GM12875 (cell line): ENCODE measurements at regions not wholly inside any gene's neighbourhood (a gene's known extent, or its start where the extent isn't known, plus 50 kb on each side); places are given as distances from the start of the nearest gene placed in this dataset.

Source experiments
- H3K4me3 ChIP-seq: one replicate; pipeline ENCODE4 v1.5.1; 2011; ENCODE audit warnings: low read depth, low read length, control low read depth
- TF ChIP-seq, protein P1 (sequence below): IDR thresholded peaks from 2 replicates; pipeline ENCODE4 v1.5.1; 2011; ENCODE audit warnings: low read depth, mild to moderate bottlenecking, control low read depth, inconsistent platforms, low read length, moderate library complexity, borderline replicate concordance; ENCODE audit not compliant: insufficient read depth

DNA sequence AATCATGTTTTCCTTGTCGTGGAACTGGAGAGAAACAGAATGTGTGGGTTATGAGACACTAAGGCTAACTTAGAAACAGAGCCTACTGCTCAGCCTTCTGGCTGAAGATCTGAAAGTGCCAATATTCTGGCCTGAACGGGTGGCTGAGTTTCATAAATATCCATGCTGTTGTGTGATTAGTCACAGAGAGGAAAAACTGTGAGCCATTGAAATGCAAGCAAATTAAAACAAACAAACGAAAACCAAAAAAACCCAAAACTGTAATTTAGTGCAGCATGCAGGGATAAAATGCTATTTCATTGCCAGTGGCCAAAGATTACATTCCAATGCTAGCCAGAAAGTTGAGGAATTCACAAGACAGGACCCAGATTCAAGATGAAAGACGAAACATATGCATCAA lies 315.1 kb downstream of the UBE3D start:
- TF ChIP-seq, protein P1, sequence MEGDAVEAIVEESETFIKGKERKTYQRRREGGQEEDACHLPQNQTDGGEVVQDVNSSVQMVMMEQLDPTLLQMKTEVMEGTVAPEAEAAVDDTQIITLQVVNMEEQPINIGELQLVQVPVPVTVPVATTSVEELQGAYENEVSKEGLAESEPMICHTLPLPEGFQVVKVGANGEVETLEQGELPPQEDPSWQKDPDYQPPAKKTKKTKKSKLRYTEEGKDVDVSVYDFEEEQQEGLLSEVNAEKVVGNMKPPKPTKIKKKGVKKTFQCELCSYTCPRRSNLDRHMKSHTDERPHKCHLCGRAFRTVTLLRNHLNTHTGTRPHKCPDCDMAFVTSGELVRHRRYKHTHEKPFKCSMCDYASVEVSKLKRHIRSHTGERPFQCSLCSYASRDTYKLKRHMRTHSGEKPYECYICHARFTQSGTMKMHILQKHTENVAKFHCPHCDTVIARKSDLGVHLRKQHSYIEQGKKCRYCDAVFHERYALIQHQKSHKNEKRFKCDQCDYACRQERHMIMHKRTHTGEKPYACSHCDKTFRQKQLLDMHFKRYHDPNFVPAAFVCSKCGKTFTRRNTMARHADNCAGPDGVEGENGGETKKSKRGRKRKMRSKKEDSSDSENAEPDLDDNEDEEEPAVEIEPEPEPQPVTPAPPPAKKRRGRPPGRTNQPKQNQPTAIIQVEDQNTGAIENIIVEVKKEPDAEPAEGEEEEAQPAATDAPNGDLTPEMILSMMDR, result no peak
- H3K4me3 ChIP-seq, result no peak overlapping the region

DNA sequence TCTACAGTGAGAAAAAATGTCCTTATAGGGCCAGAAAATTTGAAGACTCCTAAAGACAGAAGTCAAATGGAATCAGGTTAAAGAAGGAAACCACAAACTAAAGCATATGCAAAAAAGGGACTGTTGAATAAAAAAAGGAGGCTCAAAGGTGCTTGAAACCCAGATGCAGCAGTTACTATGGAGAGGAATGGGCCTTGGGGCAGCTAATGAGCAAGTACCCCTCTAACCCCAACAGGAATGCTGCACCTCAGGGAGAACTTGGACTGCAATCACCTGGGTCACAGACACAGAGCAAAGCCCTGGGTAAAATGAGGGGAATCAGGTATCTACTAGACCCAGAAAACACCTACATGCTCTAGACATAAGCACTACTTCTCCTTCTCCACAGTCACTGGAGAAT lies 313.9 kb downstream of the UBE3D start:
- TF ChIP-seq, protein P1, result no peak
- no peak overlapping the region for H3K4me3 ChIP-seq

DNA sequence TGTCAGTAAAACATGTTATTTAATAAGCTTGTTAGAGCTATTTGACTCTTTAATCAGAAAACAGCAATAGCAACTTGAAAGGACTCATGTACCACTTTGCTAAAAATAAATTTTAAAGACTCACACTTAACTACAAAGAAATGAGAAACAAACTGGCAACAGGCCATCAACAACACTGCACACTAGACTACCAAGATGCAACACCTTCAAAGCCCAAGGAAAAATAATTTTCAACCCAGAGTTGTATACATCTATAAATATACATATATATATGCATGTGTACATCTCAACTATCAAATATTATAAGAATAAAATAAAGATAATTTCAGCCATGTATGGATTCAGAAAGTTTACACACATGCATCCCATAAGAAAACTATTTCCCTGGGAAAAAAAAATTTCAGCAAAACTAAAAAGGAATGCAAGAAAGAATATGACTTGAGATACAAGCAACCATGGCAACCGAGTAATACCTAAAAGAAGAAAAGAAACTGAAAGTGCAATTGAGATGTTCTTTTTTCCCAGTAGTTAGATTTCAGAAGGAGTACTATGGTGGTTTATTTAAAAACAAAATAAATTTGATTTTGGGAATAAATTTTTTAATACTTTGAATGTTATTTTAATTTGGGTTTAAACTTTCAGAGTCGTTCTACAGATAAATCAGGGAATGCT lies 303.8 kb downstream of the UBE3D start:
- TF ChIP-seq, protein P1, result no peak
- H3K4me3 ChIP-seq, result no peak overlapping the region

DNA sequence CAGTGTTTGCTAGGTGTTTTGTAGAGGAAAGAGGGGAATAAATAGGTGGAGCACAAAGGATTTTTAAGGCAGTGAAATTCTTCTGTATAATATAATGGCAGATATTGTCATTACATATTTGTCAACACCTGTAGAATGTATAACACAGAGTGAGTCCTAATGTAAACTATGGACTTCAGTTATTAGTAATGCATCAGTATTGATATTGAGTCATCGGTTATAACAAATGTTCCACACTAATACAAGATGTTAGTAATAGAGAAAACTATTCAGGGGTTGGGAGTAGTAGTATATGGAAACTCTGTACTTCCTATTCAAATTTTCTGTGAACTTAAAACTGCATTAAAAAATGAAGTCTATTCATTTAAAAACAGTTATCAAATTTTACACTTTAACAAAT lies 299.2 kb downstream of the UBE3D start:
- TF ChIP-seq, protein P1, result no peak
- no peak overlapping the region for H3K4me3 ChIP-seq

DNA sequence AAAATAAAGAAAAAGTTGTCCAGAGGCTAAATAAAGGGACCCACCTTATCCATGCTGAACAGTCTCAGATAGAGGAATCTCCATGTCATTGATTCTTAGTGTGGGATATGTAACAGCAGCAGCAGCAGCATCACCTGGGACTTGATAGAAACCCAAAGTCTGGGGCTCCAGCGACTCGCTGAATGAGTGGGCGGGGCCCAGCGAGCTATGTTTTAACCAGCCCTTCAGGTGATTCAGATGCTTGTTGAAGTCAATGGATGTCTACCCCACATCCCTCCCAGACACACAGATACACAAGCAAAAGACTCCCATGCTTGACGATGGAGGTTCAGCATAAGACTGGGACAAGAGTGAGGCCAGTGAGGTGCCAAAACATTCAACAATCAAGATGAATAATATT lies 298.6 kb downstream of the UBE3D start:
- no peak overlapping the region for H3K4me3 ChIP-seq
- TF ChIP-seq, protein P1, result no peak

DNA sequence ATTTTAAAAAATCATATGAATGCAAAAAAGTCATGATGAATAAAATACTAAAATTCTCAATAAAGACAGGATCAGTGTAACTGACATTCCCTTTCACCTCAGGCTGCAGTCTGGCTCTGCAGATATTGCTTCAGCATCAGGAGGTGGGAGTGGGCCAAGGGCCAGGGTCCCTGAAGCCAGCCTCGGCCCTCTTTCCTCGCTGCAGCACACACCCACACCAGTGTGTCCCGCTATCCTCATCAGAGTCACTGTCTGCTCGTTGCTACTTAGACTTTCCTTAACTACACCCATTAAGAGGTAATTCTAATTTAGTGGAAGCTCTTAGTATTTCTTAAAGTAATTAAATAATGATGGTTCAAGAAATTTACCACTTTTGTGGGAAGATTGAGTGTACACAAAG lies 298.2 kb downstream of the UBE3D start:
- TF ChIP-seq, protein P1, result no peak
- H3K4me3 ChIP-seq, result no peak overlapping the region

DNA sequence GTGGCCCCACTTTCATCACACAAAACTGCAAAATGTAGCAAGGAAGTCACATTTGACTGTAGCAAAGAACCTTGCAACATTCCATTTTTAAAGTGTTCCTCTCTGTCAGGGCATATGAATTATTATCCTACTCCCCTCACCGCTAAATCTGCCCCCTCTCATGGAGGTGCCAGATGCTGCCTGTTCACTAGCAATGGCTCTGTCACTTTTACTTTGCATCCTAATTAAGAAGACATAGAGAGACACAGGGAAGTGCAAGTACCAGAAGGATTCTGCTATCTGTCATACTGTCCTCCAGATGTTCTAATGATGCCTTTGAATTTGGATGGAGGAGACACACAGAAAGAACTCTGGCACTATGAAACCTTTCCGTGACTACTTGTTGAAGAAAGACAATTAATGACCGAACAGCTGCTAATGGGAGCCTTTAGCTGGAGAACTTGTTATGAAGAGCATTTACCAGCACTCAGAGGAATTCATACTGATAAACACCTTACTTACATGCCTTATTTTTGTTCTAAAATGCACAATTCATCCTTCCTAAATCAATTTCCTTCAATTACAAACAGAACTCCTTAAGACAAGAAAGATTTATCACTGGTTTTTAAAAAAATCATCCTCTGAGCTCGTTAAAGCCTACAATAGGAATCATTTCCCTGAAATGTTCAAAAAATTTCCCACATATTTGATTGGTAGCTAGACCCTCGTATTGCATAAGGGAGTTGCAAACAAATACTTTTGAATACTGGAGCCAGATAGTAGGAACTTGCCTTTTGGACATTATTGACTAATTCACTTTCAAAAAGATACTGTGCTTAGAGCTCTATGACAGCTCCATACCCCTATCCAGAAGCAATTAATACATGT lies 292.6 kb downstream of the UBE3D start:
- TF ChIP-seq, protein P1, result no peak

More for the DNA sequence above, 292.6 kb downstream of the UBE3D start:
- H3K4me3 ChIP-seq, result no peak overlapping the region
